ENCODE measurements at regions not wholly inside any gene's neighbourhood (a gene's known extent, or its start where the extent isn't known, plus 50 kb on each side); places are given as distances from the start of the nearest gene placed in this dataset.

DNA sequence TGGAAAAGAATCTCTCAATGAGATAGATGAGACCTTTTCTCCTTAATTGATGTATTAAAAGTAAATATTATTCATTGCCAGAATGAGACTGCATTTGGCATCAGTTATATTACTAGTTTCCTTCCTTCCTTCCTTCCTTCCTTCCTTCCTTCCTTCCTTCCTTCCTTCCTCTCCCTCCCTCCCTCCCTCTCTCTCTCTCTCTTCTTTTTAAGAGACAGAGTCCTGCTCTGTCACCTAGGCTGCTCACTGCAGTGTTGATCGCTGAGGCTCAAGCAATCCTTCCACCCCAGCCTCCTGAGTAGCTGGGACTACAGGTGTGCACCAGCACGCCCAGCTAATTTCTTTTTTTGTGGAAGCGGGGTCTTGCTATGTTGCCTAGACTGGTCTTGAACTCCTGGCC lies 50.4 kb upstream of the ARX start:
- Mint-ChIP-seq H3K27ac (no peak overlapping the region), H3K36me3 (peaks cover 2% of the 10 kb centered on the region), H3K4me3 (no peak overlapping the region), H3K9me3 (peaks cover 2% of the 10 kb centered on the region), H3K27me3 (no peaks in the 10 kb centered on the region), H3K4me1 (ENCODE audit: low read depth) (peaks cover 10% of the 10 kb centered on the region)
- intact Hi-C loops (cut with micrococcal nuclease): no loop called here
- CTCF ChIA-PET: no interaction called here
- POLR2A ChIA-PET: no interaction called here
- no peak for DNase-seq
